Endothelial cell of umbilical vein (primary cell): ENCODE measurements at regions not wholly inside any gene's neighbourhood (a gene's known extent, or its start where the extent isn't known, plus 50 kb on each side); places are given as distances from the start of the nearest gene placed in this dataset.

Source experiments
- BruUV-seq: library from RNA; stranded (reverse); fragments of 400-500 nt; replicated peaks from 2 replicates; lab custom pipeline; 2021; lab: Mats Ljungman, UMichigan
- CTCF ChIA-PET: fragments of 300-600, 350-600 bp; sonication (Branson Sonifier 250); formaldehyde crosslinking; loops from one replicate; lab custom pipeline; 2021; ENCODE audit warnings: antibody characterized with exemption, inconsistent platforms; lab: Charles Lee
- POLR2A ChIA-PET: fragments of 300-600, 350-600 bp; sonication (Branson Sonifier 250); formaldehyde crosslinking; loops from one replicate; lab custom pipeline; 2021; ENCODE audit warnings: antibody characterized with exemption, inconsistent platforms; lab: Charles Lee
- DNase-seq: peaks from one replicate; pipeline ENCODE4 v3.0.0-alpha.2; 2011; ENCODE audit warnings: low read depth, low spot score
- FAIRE-seq: peaks from 2 replicates; lab custom pipeline; 2011; peaks lifted over from hg19 to GRCh38; lab: Jason Lieb, UNC
- H2AFZ ChIP-seq: 2 replicates; pipeline ENCODE4 v1.6.0; 2012; ENCODE audit warnings: low read depth, low read length, control low read depth, inconsistent platforms
- H3K27ac ChIP-seq: 2 replicates; pipeline ENCODE4 v1.5.1; 2011; ENCODE audit warnings: low read depth, mild to moderate bottlenecking, control low read depth, low read length, moderate library complexity; ENCODE audit not compliant: insufficient read depth
- H3K27me3 ChIP-seq, 2 experiments: 2 replicates each; pipeline versions ENCODE4 v1.6.0 to v1.6.1; 2011; ENCODE audit warnings: low read length in 2 of 2, mixed read lengths in 1 of 2; ENCODE audit not compliant: control insufficient read depth in 2 of 2, insufficient read depth in 2 of 2
- H3K36me3 ChIP-seq, 2 experiments: 2 replicates in 1 of 2; 3 replicates in 1 of 2; pipeline ENCODE4 v1.5.1; 2011; ENCODE audit warnings: low read length in 2 of 2, mild to moderate bottlenecking in 1 of 2, moderate library complexity in 1 of 2; ENCODE audit not compliant: control insufficient read depth in 2 of 2, insufficient read depth in 2 of 2; ENCODE audit errors: extremely low read depth in 1 of 2
- H3K4me1 ChIP-seq: 3 replicates; pipeline ENCODE4 v1.5.1; 2011; ENCODE audit warnings: mild to moderate bottlenecking, low read length; ENCODE audit not compliant: control insufficient read depth, insufficient read depth; ENCODE audit errors: extremely low read depth
- H3K4me2 ChIP-seq: 2 replicates; pipeline ENCODE4 v1.6.1; 2011; ENCODE audit warnings: low read length, control low read depth, mixed read lengths; ENCODE audit not compliant: insufficient read depth
- H3K4me3 ChIP-seq, 3 experiments: fragments of 200-600 bp in 1 of 3; sonication (generic), shearing (Covaris generic) in 1 of 3; replicated peaks in 1 of 3; 2 replicates each; pipeline ENCODE4 v1.5.1; 2011 to 2016; ENCODE audit warnings: control low read depth in 3 of 3, low read length in 3 of 3, mild to moderate bottlenecking in 2 of 3, inconsistent platforms in 1 of 3, low read depth in 1 of 3, moderate library complexity in 1 of 3; ENCODE audit not compliant: insufficient read depth in 1 of 3
- H3K79me2 ChIP-seq: 2 replicates; pipeline ENCODE4 v1.6.0; 2012; ENCODE audit warnings: low read length, inconsistent platforms; ENCODE audit not compliant: control insufficient read depth, insufficient read depth
- H3K9ac ChIP-seq: replicated peaks from 2 replicates; pipeline ENCODE3; 2011; ENCODE audit warnings: low read length, control low read depth; ENCODE audit not compliant: insufficient read depth; ENCODE audit errors: extremely low read depth
- H3K9me1 ChIP-seq: replicated peaks from 3 replicates; pipeline ENCODE4 v1.6.0; 2011; ENCODE audit warnings: mild to moderate bottlenecking, low read length; ENCODE audit not compliant: control insufficient read depth, insufficient read depth; ENCODE audit errors: extremely low read depth
- H3K9me3 ChIP-seq: replicated peaks from 2 replicates; pipeline ENCODE4 v1.5.1; 2012; ENCODE audit warnings: low read length, inconsistent platforms; ENCODE audit not compliant: control insufficient read depth, insufficient read depth
- H4K20me1 ChIP-seq: replicated peaks from 2 replicates; pipeline ENCODE3; 2011; ENCODE audit warnings: mild to moderate bottlenecking, low read length; ENCODE audit not compliant: control insufficient read depth, insufficient read depth; ENCODE audit errors: extremely low read depth
- CTCF ChIP-seq, 2 donors: IDR thresholded peaks; 1 replicate in 1 of 2; 2 replicates in 1 of 2; pipeline ENCODE4 v1.5.1; 2011; ENCODE audit warnings: low read length in 2 of 2, mild to moderate bottlenecking in 2 of 2, moderate library complexity in 2 of 2, control low read depth in 1 of 2, inconsistent platforms in 1 of 2, low read depth in 1 of 2; ENCODE audit not compliant: insufficient read depth in 1 of 2; ENCODE audit errors: extremely low read depth in 1 of 2
- EZH2 ChIP-seq: IDR thresholded peaks from 2 replicates; pipeline ENCODE4 v1.6.1; 2012; ENCODE audit warnings: borderline replicate concordance, low read depth, mild to moderate bottlenecking, moderate library complexity, low read length, inconsistent platforms; ENCODE audit not compliant: severe bottlenecking
- FOS ChIP-seq: IDR thresholded peaks from 2 replicates; pipeline ENCODE4 v1.6.1; 2011; ENCODE audit warnings: mild to moderate bottlenecking, low read length, moderate library complexity, borderline replicate concordance; ENCODE audit not compliant: insufficient read depth
- GATA2 ChIP-seq: IDR thresholded peaks from 2 replicates; pipeline ENCODE4 v1.7.0; 2011; ENCODE audit warnings: low read depth, mild to moderate bottlenecking, moderate library complexity, mixed read lengths, low read length; ENCODE audit not compliant: insufficient read length, insufficient read depth
- JUN ChIP-seq: IDR thresholded peaks from 2 replicates; pipeline ENCODE4 v1.6.1; 2011; ENCODE audit warnings: borderline replicate concordance, low read depth; ENCODE audit not compliant: insufficient read length, insufficient read depth
- MAX ChIP-seq: IDR thresholded peaks from 2 replicates; pipeline ENCODE4 v1.6.1; 2011; ENCODE audit not compliant: insufficient read depth, insufficient read length
- MYC ChIP-seq: IDR thresholded peaks from one replicate; pipeline ENCODE4 v1.6.1; 2011; ENCODE audit warnings: mild to moderate bottlenecking, low read depth, low read length
- POLR2A ChIP-seq: IDR thresholded peaks from 2 replicates; pipeline ENCODE4 v1.6.1; 2012; ENCODE audit warnings: low read depth, mild to moderate bottlenecking, control low read depth, low read length
- POLR2AphosphoS5 ChIP-seq: IDR thresholded peaks from 2 replicates; pipeline ENCODE4 v1.6.1; 2012; ENCODE audit warnings: low read depth, mild to moderate bottlenecking, control low read depth, low read length, moderate library complexity; ENCODE audit not compliant: insufficient read depth
- dilution Hi-C: fragments of 300-500 bp; cut with MboI; formaldehyde crosslinking; loops from one replicate; pipeline ENCODE4 v1.15.0; 2019; ENCODE audit warnings: low sequenced_read_pairs; ENCODE audit not compliant: extremely low pct_ligation_motif_present
- intact Hi-C: fragments of 100-400 bp; cut with micrococcal nuclease; formaldehyde crosslinking; loops from one replicate; pipeline ENCODE4 v1.10.0; 2022

- no TSS peak for BruUV-seq
- ChIA-PET CTCF (no interaction called here), POLR2A (no interaction called here)
- FAIRE-seq (no peak), DNase-seq (no peak)
- H3K9me1 ChIP-seq: no peaks in the 10 kb centered on the region
- no peaks in the 10 kb centered on the region for H3K4me1 ChIP-seq
- TF ChIP-seq FOS: no peak
- no peak for TF ChIP-seq POLR2A
- no peak for TF ChIP-seq GATA2
- TF ChIP-seq JUN: no peak
- TF ChIP-seq MAX: no peak
- no peak for TF ChIP-seq EZH2
- TF ChIP-seq MYC: no peak
- no peak for TF ChIP-seq POLR2AphosphoS5
- no peak for TF ChIP-seq CTCF (IDR thresholded peaks at IDR 0.05; ENCODE audit: extremely low read depth in 1 of 2, insufficient read depth in 1 of 2, low read depth in 1 of 2, low read length in 2 of 2)
- no peak overlapping the region for H3K4me3 ChIP-seq
- no peak overlapping the region for H3K27ac ChIP-seq
- dilution Hi-C loops: no loop called here
- H3K79me2 ChIP-seq: no peaks in the 10 kb centered on the region
- H3K4me2 ChIP-seq: no peak overlapping the region
- peaks cover 0 to 2% of the 10 kb centered on the region in 2 experiments for H3K27me3 ChIP-seq
- no peak overlapping the region for H2AFZ ChIP-seq
- no peak overlapping the region for H3K9ac ChIP-seq
- intact Hi-C loops: no loop called here
- no peaks in the 10 kb centered on the region for H3K36me3 ChIP-seq
- no peaks in the 10 kb centered on the region for H3K9me3 ChIP-seq
- H4K20me1 ChIP-seq: no peaks in the 10 kb centered on the region
Measured at GRCh38 chr1:173304529-173305227, 97.5 kb upstream of the TNFSF4 start.
